Stimulated activated CD4-positive, alpha-beta T cell treated with anti-CD3 and anti-CD28 coated beads, Interleukin-12 subunit alpha, Interleukin-12 subunit beta, amount 100 ng/mL, for 48 hours (primary cell): ENCODE measurements at regions not wholly inside any gene's neighbourhood (a gene's known extent, or its start where the extent isn't known, plus 50 kb on each side); places are given as distances from the start of the nearest gene placed in this dataset.
"Not testable (repeated sequence)": the region's sequence is repeated elsewhere in the genome, so short reads cannot be mapped to it uniquely, and the experiment has no call there.

Experiments
- DNase-seq, 3 donors: peaks; one replicate each; pipeline ENCODE4 v3.0.0-alpha.2; 2020; ENCODE audit warnings: low read depth in 2 of 3, low spot score in 1 of 3

- no peak for DNase-seq
These were observed 854.8 kb downstream of the EPHA4 start for GRCh38 chr2:220717283-220717682.

GRCh38 chr2:220736778-220737177, 835.3 kb downstream of the EPHA4 start:
- no peak for DNase-seq

- no peak for DNase-seq
These were observed 828.9 kb downstream of the EPHA4 start for GRCh38 chr2:220743203-220743602.

- DNase-seq = no peak
These were observed 827.2 kb downstream of the EPHA4 start for GRCh38 chr2:220744861-220745260.

GRCh38 chr2:220745682-220746081, 826.4 kb downstream of the EPHA4 start:
- DNase-seq = no peak

GRCh38 chr2:220747736-220748135, 824.4 kb downstream of the EPHA4 start:
- DNase-seq = no peak

GRCh38 chr2:220748875-220749479, 823.1 kb downstream of the EPHA4 start:
- DNase-seq = no peak

- no peak for DNase-seq
These were observed 818.6 kb downstream of the EPHA4 start for GRCh38 chr2:220753486-220753885.

- no peak for DNase-seq
These were observed 815.5 kb downstream of the EPHA4 start for GRCh38 chr2:220756653-220757052.

GRCh38 chr2:220758376-220758775, 813.7 kb downstream of the EPHA4 start:
- DNase-seq = not testable (repeated sequence)

- DNase-seq = no peak
These were observed 807.9 kb downstream of the EPHA4 start for GRCh38 chr2:220764171-220764570.

- no peak for DNase-seq
These were observed 804.4 kb downstream of the EPHA4 start for GRCh38 chr2:220767591-220768255.

- no peak for DNase-seq
These were observed 796.1 kb downstream of the EPHA4 start for GRCh38 chr2:220775856-220776488.

GRCh38 chr2:220779076-220779475, 793.0 kb downstream of the EPHA4 start:
- DNase-seq = not testable (repeated sequence)

GRCh38 chr2:220779511-220779910, 792.6 kb downstream of the EPHA4 start:
- no peak for DNase-seq

GRCh38 chr2:220779931-220780330, 792.2 kb downstream of the EPHA4 start:
- DNase-seq = no peak

GRCh38 chr2:220781622-220782241, 790.4 kb downstream of the EPHA4 start:
- no peak for DNase-seq

GRCh38 chr2:220782609-220783113, 789.4 kb downstream of the EPHA4 start:
- no peak for DNase-seq

- DNase-seq = no peak
These were observed 788.4 kb downstream of the EPHA4 start for GRCh38 chr2:220783671-220784070.

- no peak for DNase-seq
These were observed 786.9 kb downstream of the EPHA4 start for GRCh38 chr2:220785178-220785577.

- no peak for DNase-seq
These were observed 785.9 kb downstream of the EPHA4 start for GRCh38 chr2:220786216-220786615.

GRCh38 chr2:220787251-220787650, 784.9 kb downstream of the EPHA4 start:
- DNase-seq = no peak
